Thyroid gland (tissue), 4 donors: ENCODE measurements at regions not wholly inside any gene's neighbourhood (a gene's known extent, or its start where the extent isn't known, plus 50 kb on each side); places are given as distances from the start of the nearest gene placed in this dataset.

Experiments used
- CTCF ChIP-seq, 6 experiments: fragments of 200-600 bp in 3 of 6; fragments of 450-650 bp in 3 of 6; sonication (generic) in 3 of 6; IDR thresholded peaks; one replicate each; pipeline ENCODE4 v1.5.1; 2016 to 2019; ENCODE audit warnings: antibody characterized with exemption in 6 of 6, mild to moderate bottlenecking in 2 of 6, inconsistent platforms in 1 of 6, moderate library complexity in 1 of 6
- POLR2A ChIP-seq, 2 donors: fragments of 450-650 bp; IDR thresholded peaks; one replicate each; pipeline ENCODE4 v1.6.1; 2017; ENCODE audit warnings: antibody characterized with exemption in 2 of 2, mild to moderate bottlenecking in 2 of 2, moderate library complexity in 1 of 2

- TF ChIP-seq CTCF (IDR thresholded peaks at IDR 0.05) (no peak), POLR2A (IDR thresholded peaks at IDR 0.05) (no peak)
Measured at GRCh38 chr19:31125071-31125470, 224.2 kb downstream of the TSHZ3 start.
